ENCODE measurements at regions not wholly inside any gene's neighbourhood (a gene's known extent, or its start where the extent isn't known, plus 50 kb on each side); places are given as distances from the start of the nearest gene placed in this dataset.

GRCh38 chr10:124267911-124268549 lies 150.7 kb downstream of the OAT start:
- Histone ChIP-seq H3K23ac (ENCODE audit: low read length) (no peak overlapping the region), H3K4me2 (ENCODE audit: low read length) (no peak overlapping the region), H2BK120ac (ENCODE audit: insufficient read depth, low read length, poor library complexity) (no peak overlapping the region), H2AFZ (ENCODE audit: insufficient read depth, low read length, poor library complexity) (no peak overlapping the region), H2AK5ac (ENCODE audit: low read length) (no peak overlapping the region), H3K79me1 (ENCODE audit: low read length) (no peaks in the 10 kb centered on the region), H3K27ac (ENCODE audit: low read depth, low read length) (no peak overlapping the region), H3K27me3 (ENCODE audit: insufficient read depth, low read length) (no peaks in the 10 kb centered on the region), H2BK5ac (ENCODE audit: low read depth, low read length, poor library complexity) (no peak overlapping the region), H3K4me1 (ENCODE audit: control insufficient read depth in 1 of 2, insufficient read depth in 2 of 2, low read length in 2 of 2) (no peaks in the 10 kb centered on the region), H4K12ac (ENCODE audit: low read depth, low read length) (no peak overlapping the region), H3K4me3 (ENCODE audit: low read depth, low read length) (no peak overlapping the region), H3K18ac (ENCODE audit: low read length) (no peak overlapping the region), H3K9me3 (ENCODE audit: insufficient read depth, low read depth, low read length) (peaks cover 22% of the 10 kb centered on the region), H3K9ac (ENCODE audit: low read length) (no peak overlapping the region), H3K4ac (ENCODE audit: low read depth, low read length) (no peak overlapping the region), H4K91ac (ENCODE audit: low read depth, low read length) (no peak overlapping the region), H3K79me2 (ENCODE audit: control insufficient read depth, insufficient read depth, low read length, poor library complexity) (no peaks in the 10 kb centered on the region), H3K14ac (ENCODE audit: low read length) (no peak overlapping the region), H4K8ac (ENCODE audit: low read depth, low read length) (no peak overlapping the region), H2BK12ac (ENCODE audit: low read length) (no peak overlapping the region), H3K36me3 (ENCODE audit: control insufficient read depth in 1 of 2, insufficient read depth in 2 of 2, low read length in 2 of 2) (no peaks in the 10 kb centered on the region)
- DNase-seq: no peak
- no CpG with 5 or more reads among the region's 6 CpGs for WGBS (ENCODE audit: extremely low coverage, insufficient coverage, insufficient read length)

DNA sequence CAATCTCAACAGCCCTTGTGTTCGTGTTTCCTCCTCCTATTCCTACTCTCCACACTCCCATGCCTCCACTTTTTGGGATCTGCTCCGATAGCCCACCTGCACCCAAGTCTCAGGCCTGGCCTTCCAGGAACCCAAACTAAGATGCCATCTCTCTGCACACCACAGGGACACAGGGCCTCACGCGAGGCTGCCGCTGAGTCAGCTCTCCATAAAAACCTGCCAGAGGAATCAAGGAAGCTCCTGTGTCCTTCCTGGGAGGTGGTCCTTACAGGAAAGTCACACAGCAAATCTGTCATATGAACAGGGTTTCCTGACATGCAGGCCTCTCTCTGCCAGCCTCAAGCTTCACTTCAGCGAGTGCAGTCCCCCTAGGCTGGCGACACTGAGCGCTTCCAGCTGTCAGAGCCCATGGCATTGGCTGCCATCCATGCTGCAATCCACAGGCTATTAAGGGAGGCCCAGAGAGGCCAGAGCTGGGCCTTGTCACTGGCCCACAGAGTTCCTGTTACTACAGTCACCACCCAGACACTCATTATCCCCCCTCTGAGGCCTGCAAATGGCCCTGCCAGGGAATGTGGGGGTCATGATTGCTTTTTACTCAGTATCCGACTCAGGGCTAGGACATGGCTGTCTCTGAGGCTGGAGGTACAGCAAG lies 151.4 kb downstream of the OAT start:
- Histone ChIP-seq H2BK5ac (ENCODE audit: low read depth, low read length, poor library complexity) (no peak overlapping the region), H3K9ac (ENCODE audit: low read length) (no peak overlapping the region), H2AFZ (ENCODE audit: insufficient read depth, low read length, poor library complexity) (no peak overlapping the region), H3K4me1 (ENCODE audit: control insufficient read depth in 1 of 2, insufficient read depth in 2 of 2, low read length in 2 of 2) (no peaks in the 10 kb centered on the region), H3K27ac (ENCODE audit: low read depth, low read length) (no peak overlapping the region), H3K18ac (ENCODE audit: low read length) (no peak overlapping the region), H4K91ac (ENCODE audit: low read depth, low read length) (no peak overlapping the region), H3K9me3 (ENCODE audit: insufficient read depth, low read depth, low read length) (peaks cover 15% of the 10 kb centered on the region), H3K14ac (ENCODE audit: low read length) (no peak overlapping the region), H3K27me3 (ENCODE audit: insufficient read depth, low read length) (no peaks in the 10 kb centered on the region), H2BK12ac (ENCODE audit: low read length) (no peak overlapping the region), H2BK120ac (ENCODE audit: insufficient read depth, low read length, poor library complexity) (no peak overlapping the region), H3K23ac (ENCODE audit: low read length) (no peak overlapping the region), H4K12ac (ENCODE audit: low read depth, low read length) (no peak overlapping the region), H3K4me2 (ENCODE audit: low read length) (no peak overlapping the region), H3K4ac (ENCODE audit: low read depth, low read length) (no peak overlapping the region), H3K36me3 (ENCODE audit: control insufficient read depth in 1 of 2, insufficient read depth in 2 of 2, low read length in 2 of 2) (no peaks in the 10 kb centered on the region), H2AK5ac (ENCODE audit: low read length) (no peak overlapping the region), H3K79me1 (ENCODE audit: low read length) (no peaks in the 10 kb centered on the region), H3K4me3 (ENCODE audit: low read depth, low read length) (no peak overlapping the region), H3K79me2 (ENCODE audit: control insufficient read depth, insufficient read depth, low read length, poor library complexity) (no peaks in the 10 kb centered on the region), H4K8ac (ENCODE audit: low read depth, low read length) (no peak overlapping the region)
- WGBS (ENCODE audit: extremely low coverage, insufficient coverage, insufficient read length): no CpG with 5 or more reads among the region's 9 CpGs
- DNase-seq: no peak

DNA sequence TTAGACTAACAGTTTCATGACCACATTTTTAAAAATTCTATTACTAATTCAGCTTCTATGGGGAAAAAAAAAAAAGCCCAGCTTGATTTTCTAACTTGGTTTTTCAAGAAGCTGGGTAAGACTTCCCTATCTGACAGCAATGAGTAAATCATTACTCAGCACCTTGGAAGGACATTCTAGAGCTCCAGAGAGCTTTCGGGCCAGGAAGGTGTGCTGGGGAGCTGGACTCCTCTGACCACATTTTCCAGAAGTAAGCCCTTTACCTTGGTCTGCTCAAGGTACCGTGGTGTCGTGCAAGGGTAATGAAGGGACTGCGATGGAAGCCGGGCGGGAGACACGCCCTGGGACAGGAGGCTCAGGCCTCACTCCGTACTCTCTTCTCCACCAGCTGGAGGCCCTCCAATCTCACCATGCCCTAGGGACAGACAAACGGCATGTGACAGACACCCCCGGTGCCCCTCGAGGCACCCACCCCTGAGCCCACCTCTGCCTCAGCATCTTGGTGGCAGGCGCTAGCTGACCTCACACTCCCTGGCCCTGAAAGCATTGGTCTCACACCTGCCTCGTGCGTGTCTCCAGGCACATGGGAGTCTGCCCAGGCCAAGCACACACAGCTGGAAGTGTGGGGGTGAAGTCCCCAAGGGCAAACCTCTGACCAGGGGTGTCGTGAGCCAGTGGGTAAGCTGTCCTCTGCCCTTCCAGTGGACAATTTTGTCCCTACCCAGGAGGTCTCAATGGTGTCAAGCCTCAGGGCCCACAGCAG lies 152.1 kb downstream of the OAT start:
- Histone ChIP-seq H3K9ac (ENCODE audit: low read length) (no peak overlapping the region), H4K12ac (ENCODE audit: low read depth, low read length) (no peak overlapping the region), H4K91ac (ENCODE audit: low read depth, low read length) (no peak overlapping the region), H3K36me3 (ENCODE audit: control insufficient read depth in 1 of 2, insufficient read depth in 2 of 2, low read length in 2 of 2) (no peaks in the 10 kb centered on the region), H2AK5ac (ENCODE audit: low read length) (no peak overlapping the region), H2BK12ac (ENCODE audit: low read length) (no peak overlapping the region), H2AFZ (ENCODE audit: insufficient read depth, low read length, poor library complexity) (no peak overlapping the region), H4K8ac (ENCODE audit: low read depth, low read length) (no peak overlapping the region), H3K79me2 (ENCODE audit: control insufficient read depth, insufficient read depth, low read length, poor library complexity) (no peaks in the 10 kb centered on the region), H3K4me2 (ENCODE audit: low read length) (no peak overlapping the region), H3K4me3 (ENCODE audit: low read depth, low read length) (no peak overlapping the region), H2BK5ac (ENCODE audit: low read depth, low read length, poor library complexity) (no peak overlapping the region), H3K27ac (ENCODE audit: low read depth, low read length) (no peak overlapping the region), H2BK120ac (ENCODE audit: insufficient read depth, low read length, poor library complexity) (no peak overlapping the region), H3K18ac (ENCODE audit: low read length) (no peak overlapping the region), H3K27me3 (ENCODE audit: insufficient read depth, low read length) (no peaks in the 10 kb centered on the region), H3K9me3 (ENCODE audit: insufficient read depth, low read depth, low read length) (peaks cover 10% of the 10 kb centered on the region), H3K4ac (ENCODE audit: low read depth, low read length) (no peak overlapping the region), H3K14ac (ENCODE audit: low read length) (no peak overlapping the region), H3K4me1 (ENCODE audit: control insufficient read depth in 1 of 2, insufficient read depth in 2 of 2, low read length in 2 of 2) (no peaks in the 10 kb centered on the region), H3K79me1 (ENCODE audit: low read length) (no peaks in the 10 kb centered on the region), H3K23ac (ENCODE audit: low read length) (no peak overlapping the region)
- no peak for DNase-seq
- WGBS (ENCODE audit: extremely low coverage, insufficient coverage, insufficient read length): no CpG with 5 or more reads among the region's 15 CpGs

- no peak overlapping the region for H3K18ac ChIP-seq (ENCODE audit: low read length)
- WGBS (ENCODE audit: extremely low coverage, insufficient coverage, insufficient read length): no CpG with 5 or more reads among the region's 12 CpGs
- no peaks in the 10 kb centered on the region for H3K79me1 ChIP-seq (ENCODE audit: low read length)
- no peak overlapping the region for H3K4me3 ChIP-seq (ENCODE audit: low read depth, low read length)
- H4K8ac ChIP-seq (ENCODE audit: low read depth, low read length): no peak overlapping the region
- H3K9me3 ChIP-seq (ENCODE audit: insufficient read depth, low read depth, low read length): peaks cover 7% of the 10 kb centered on the region
- no peak overlapping the region for H3K27ac ChIP-seq (ENCODE audit: low read depth, low read length)
- no peak overlapping the region for H3K4me2 ChIP-seq (ENCODE audit: low read length)
- H3K14ac ChIP-seq (ENCODE audit: low read length): no peak overlapping the region
- H3K23ac ChIP-seq (ENCODE audit: low read length): no peak overlapping the region
- H3K9ac ChIP-seq (ENCODE audit: low read length): no peak overlapping the region
- H4K91ac ChIP-seq (ENCODE audit: low read depth, low read length): no peak overlapping the region
- H4K12ac ChIP-seq (ENCODE audit: low read depth, low read length): no peak overlapping the region
- no peak overlapping the region for H2BK12ac ChIP-seq (ENCODE audit: low read length)
- H3K79me2 ChIP-seq (ENCODE audit: control insufficient read depth, insufficient read depth, low read length, poor library complexity): no peaks in the 10 kb centered on the region
- no peaks in the 10 kb centered on the region for H3K36me3 ChIP-seq (ENCODE audit: control insufficient read depth in 1 of 2, insufficient read depth in 2 of 2, low read length in 2 of 2)
- no peak overlapping the region for H2BK120ac ChIP-seq (ENCODE audit: insufficient read depth, low read length, poor library complexity)
- H2AK5ac ChIP-seq (ENCODE audit: low read length): no peak overlapping the region
- no peaks in the 10 kb centered on the region for H3K4me1 ChIP-seq (ENCODE audit: control insufficient read depth in 1 of 2, insufficient read depth in 2 of 2, low read length in 2 of 2)
- DNase-seq: no peak
- H2BK5ac ChIP-seq (ENCODE audit: low read depth, low read length, poor library complexity): no peak overlapping the region
- no peak overlapping the region for H2AFZ ChIP-seq (ENCODE audit: insufficient read depth, low read length, poor library complexity)
- no peak overlapping the region for H3K4ac ChIP-seq (ENCODE audit: low read depth, low read length)
- H3K27me3 ChIP-seq (ENCODE audit: insufficient read depth, low read length): no peaks in the 10 kb centered on the region
Measured at GRCh38 chr10:124265776-124266467, 152.8 kb downstream of the OAT start.
